ENCODE measurements at regions not wholly inside any gene's neighbourhood (a gene's known extent, or its start where the extent isn't known, plus 50 kb on each side); places are given as distances from the start of the nearest gene placed in this dataset.

- DNase-seq (ENCODE audit: low spot score in 2 of 2) (no peak), FAIRE-seq (no peak)
Measured at GRCh38 chr14:89013698-89014568, 189.5 kb downstream of the TTC8 start.

DNA sequence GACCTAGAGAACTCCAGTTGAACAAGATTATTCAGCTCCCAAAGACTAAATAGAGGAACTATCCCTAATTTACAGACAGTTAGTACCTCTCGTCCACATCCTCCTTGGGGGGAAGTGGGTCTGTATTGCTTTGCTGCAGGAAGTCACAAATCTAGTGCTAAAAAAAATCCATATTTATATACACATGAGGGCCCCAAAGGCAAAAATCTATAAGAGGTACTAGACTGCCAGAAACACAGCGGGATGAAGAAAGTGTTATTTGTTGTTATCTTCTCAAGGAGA lies 190.1 kb downstream of the TTC8 start:
- FAIRE-seq = no peak
- no peak for DNase-seq (ENCODE audit: low spot score in 2 of 2)

DNA sequence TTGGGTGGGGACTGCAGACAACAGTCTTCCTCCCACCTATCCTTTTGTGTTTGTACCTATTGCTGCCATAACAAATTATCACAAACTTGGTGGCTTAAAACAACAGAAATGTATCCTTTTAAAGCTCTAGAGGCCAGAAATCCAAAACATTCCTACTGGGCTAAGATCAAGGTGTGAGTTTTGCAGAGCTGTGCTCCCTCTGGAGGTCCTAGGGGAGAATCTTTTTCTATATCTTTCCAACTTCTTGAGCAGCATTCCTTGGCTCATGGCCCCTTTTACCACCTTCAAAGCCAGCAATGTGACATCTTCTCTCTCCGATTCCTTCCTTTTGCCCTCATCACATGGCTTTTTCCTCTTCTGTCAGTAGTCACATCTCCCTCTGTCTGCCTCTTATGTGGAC lies 190.6 kb downstream of the TTC8 start:
- FAIRE-seq (no peak), DNase-seq (ENCODE audit: low spot score in 2 of 2) (no peak)

GRCh38 chr14:89017417-89017816 lies 193.0 kb downstream of the TTC8 start:
- no peak for FAIRE-seq
- DNase-seq (ENCODE audit: low spot score in 2 of 2) = no peak

DNA sequence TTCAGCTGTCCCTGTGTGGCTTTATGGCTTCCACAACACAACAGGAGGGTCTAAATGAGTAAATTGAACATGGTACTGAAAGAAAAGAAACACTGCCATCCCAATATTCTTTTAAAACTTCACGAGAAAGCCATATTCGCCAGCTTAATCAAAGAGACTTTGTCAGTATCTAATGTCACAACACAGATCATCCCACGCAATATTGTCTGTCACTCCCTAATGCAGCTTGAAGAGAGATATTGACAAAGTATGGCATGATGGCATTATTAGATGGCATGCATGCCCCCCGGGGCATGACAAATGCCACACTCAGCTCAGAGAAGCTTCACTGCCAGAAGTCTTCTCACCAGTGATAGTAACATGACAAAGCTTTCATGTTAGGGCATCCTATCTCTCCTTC lies 197.8 kb downstream of the TTC8 start:
- DNase-seq (ENCODE audit: low spot score in 2 of 2) (no peak), FAIRE-seq (no peak)

- DNase-seq (ENCODE audit: low spot score in 2 of 2) (no peak), FAIRE-seq (no peak)
Measured at GRCh38 chr14:89024691-89025090, 200.2 kb downstream of the TTC8 start.

DNA sequence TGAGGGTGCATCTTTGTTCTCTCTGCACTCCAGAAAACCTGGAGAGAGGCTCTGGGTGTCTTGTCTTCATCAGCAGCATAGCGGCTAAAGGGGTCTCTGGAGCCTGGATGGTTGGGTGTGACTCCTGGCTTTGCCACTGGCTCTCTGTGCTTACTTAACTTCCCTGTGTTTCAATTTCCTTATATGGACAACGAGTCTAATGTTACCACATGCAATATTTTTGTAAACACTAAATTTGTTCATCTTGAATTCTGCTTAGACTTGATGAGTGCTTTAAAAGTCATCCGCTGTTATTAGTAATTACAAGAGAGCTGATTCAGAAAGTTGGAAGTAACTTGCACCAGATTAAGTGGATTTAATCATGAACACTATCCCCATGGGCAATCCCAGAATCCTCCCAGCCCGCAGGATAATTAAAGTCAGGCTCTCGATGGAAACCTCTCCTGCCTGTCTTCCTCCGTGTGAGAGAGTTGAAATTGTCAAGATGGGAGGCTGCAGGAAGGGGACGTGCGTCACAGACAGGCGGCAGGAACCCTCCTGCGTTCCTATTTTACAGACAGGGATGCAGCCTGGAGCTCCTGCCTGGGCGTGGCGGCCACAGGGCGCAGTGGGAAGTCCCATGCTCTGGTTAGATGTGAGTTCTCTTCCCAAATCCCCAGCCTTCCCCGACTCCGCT lies 201.2 kb downstream of the TTC8 start:
- no peak for DNase-seq (ENCODE audit: low spot score in 2 of 2)

GRCh38 chr14:89027097-89027740 lies 202.8 kb downstream of the TTC8 start:
- FAIRE-seq (no peak), DNase-seq (ENCODE audit: low spot score in 2 of 2) (peak; percentile 72 to 86)

More for the DNA sequence above, 201.2 kb downstream of the TTC8 start:
- FAIRE-seq = no peak

GRCh38 chr14:89028462-89029134 lies 204.1 kb downstream of the TTC8 start:
- no peak for FAIRE-seq
- DNase-seq (ENCODE audit: low spot score in 2 of 2) = no peak

- FAIRE-seq = no peak
- no peak for DNase-seq (ENCODE audit: low spot score in 2 of 2)
Measured at GRCh38 chr14:89029961-89030694, 205.7 kb downstream of the TTC8 start.

DNA sequence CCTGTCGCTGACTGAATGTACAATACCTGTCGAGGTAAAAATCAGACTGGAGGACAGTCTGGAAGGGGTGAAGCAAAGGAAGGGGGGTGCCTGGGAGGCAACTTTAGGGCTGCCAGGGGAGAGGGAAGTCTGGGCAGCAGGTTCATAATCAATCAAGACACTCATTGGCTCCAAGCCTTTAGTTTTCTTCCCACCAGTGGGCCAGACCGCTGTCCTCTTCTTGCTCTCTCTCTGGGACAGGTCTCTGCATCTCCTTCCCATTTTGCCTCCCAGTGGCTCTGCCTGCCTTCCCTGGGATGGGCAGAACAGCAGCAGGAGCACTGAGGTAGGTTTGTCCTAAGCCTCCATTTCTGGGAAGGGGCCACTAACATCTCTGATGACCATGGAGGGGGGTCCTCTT lies 206.5 kb downstream of the TTC8 start:
- FAIRE-seq = no peak
- DNase-seq (ENCODE audit: low spot score in 2 of 2) = no peak

DNA sequence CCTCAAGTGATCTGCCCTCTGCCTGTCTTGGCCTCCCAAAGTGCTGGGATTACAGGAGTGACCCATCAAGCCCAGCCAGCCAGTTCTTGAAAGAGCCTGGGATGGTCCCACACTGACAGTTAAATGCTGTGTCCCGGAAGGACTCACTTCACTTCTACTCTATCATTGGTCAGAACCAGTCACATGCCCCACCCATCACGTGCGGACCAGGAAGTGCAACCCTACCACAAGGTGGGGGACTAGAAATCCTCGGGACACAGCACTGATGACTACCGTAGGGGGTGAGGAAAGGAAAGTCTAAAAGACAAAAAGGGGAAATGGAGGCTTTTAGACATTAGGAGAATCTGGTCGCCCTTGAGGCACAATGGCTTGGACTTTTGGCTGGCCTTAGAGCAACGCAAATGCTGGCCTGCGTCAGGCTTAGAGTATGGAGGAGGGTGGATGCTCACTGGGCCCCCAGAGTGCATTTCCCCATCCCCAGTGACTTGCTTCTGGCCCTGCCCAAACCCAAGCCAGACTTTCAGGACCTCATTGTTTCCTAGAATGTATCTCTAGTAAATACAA lies 207.7 kb downstream of the TTC8 start:
- FAIRE-seq (no peak), DNase-seq (ENCODE audit: low spot score in 2 of 2) (no peak)

DNA sequence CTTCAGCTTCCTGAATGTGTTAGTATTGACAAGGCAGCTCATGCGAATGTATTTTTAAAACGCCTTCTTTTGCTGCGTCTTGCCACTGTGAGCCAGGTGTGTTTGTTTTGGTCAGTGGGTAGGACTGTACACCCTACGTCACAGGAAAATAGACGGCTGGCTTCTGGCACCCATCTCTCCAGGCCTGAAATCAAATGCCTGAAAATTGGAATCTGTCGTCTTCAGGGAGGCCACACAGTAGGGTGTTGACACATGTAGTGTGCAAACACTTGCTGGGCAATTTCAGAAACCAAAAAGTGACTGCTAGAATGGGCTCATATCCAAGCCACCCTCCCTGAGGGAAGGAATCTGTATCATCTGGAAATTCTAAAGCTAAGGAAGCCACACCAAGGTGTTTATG lies 209.3 kb downstream of the TTC8 start:
- no peak for FAIRE-seq

GRCh38 chr14:89036371-89036770 lies 211.9 kb downstream of the TTC8 start:
- FAIRE-seq (no peak), DNase-seq (ENCODE audit: low spot score in 2 of 2) (no peak)

More for the DNA sequence above, 209.3 kb downstream of the TTC8 start:
- DNase-seq (ENCODE audit: low spot score in 2 of 2) = no peak

DNA sequence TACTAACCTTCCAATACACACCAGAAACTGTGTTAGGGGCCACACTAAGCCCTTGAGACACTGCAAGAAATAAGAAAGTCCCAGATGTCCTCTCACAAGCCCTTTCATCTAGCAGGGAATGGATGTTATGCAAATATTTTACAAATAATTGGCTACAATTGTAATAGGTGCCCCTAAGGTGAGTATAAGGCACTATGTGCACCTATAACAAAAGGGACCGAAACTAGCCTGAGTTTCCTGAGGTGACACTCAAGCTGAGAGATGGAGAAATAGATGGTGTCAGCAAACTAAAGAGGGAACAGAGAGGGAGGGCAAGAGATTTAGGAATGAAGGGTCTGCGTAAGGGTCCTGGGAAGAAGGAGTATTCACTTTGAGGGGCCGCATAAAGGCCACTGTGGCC lies 212.6 kb downstream of the TTC8 start:
- DNase-seq (ENCODE audit: low spot score in 2 of 2) (no peak), FAIRE-seq (no peak)

DNA sequence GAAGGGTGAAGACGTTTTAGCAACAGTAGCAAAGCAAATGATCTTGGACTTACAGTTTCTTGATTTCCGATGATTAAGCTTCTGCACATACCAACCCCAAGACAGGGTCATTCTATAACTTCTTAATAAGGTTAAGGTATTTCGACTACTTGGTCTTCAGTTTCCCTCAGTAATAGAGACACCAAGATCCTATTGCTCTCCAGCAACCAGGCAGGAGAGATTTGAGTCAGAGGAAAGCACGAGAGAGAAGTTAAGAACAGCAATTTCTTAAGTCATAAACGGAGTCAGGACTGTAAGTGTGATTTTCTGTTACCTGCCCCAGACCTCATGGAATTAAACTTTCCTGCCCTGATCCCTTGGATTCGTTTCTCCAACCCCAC lies 215.6 kb downstream of the TTC8 start:
- FAIRE-seq (no peak), DNase-seq (ENCODE audit: low spot score in 2 of 2) (no peak)

- DNase-seq (ENCODE audit: low spot score in 2 of 2) = peak; percentile 45 to 70
- no peak for FAIRE-seq
Measured at GRCh38 chr14:89040460-89041256, 216.2 kb downstream of the TTC8 start.

- DNase-seq (ENCODE audit: low spot score in 2 of 2) = no peak
- no peak for FAIRE-seq
Measured at GRCh38 chr14:89041257-89041582, 216.8 kb downstream of the TTC8 start.

DNA sequence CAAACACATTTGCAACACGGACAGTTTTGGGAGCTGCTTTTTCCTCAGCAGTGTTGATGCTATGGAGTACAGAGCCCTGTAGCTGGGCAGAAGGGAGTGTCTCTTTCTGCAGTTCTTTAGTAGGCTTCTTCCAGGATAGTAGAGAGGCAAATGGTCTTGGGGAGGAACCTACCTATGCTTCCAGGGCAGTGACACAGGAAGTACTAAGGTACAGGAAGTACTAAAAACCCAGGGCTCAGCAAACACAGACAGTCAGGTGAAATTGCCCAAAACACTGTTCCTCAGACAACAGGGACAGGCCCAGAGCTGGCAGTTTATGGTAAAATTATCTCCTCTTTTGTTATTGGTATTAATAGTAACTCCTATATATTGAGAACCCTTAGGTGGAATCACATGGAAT lies 217.6 kb downstream of the TTC8 start:
- FAIRE-seq = no peak
- no peak for DNase-seq (ENCODE audit: low spot score in 2 of 2)

GRCh38 chr14:89053303-89053702 lies 228.9 kb downstream of the TTC8 start:
- FAIRE-seq (no peak), DNase-seq (ENCODE audit: low spot score in 2 of 2) (no peak)

All from frontal cortex (tissue), 3 donors.